ENCODE measurements at regions not wholly inside any gene's neighbourhood (a gene's known extent, or its start where the extent isn't known, plus 50 kb on each side); places are given as distances from the start of the nearest gene placed in this dataset.

- peak; percentile 85 for TF ChIP-seq CTCF (IDR thresholded peaks at IDR 0.05)
- TF ChIP-seq EZH2phosphoT487 (IDR thresholded peaks at IDR 0.05; ENCODE audit: borderline replicate concordance, low read depth): no peak
- TF ChIP-seq REST (IDR thresholded peaks at IDR 0.05; ENCODE audit: low read depth, low read length): no peak
- no peak for TF ChIP-seq FOXM1 (IDR thresholded peaks at IDR 0.05; ENCODE audit: low read depth)
- no peak for TF ChIP-seq EP300 (IDR thresholded peaks at IDR 0.05; ENCODE audit: borderline replicate concordance in 1 of 2, low read depth in 1 of 2, low read length in 1 of 2)
These were observed 392.7 kb upstream of the MAN1A1 start for GRCh38 chr6:119742188-119742803.
